Fibroblast of skin of left biceps (primary cell): ENCODE measurements at regions not wholly inside any gene's neighbourhood (a gene's known extent, or its start where the extent isn't known, plus 50 kb on each side); places are given as distances from the start of the nearest gene placed in this dataset.
"Not testable (repeated sequence)": the region's sequence is repeated elsewhere in the genome, so short reads cannot be mapped to it uniquely, and the experiment has no call there.

ENCODE experiments used
- DNase-seq, 2 experiments: peaks; one replicate each; pipeline ENCODE4 v3.0.0-alpha.2; 2013; ENCODE audit warnings: low read depth in 2 of 2

GRCh38 chr2:167365216-167365615 lies 476.9 kb downstream of the XIRP2 start:
- DNase-seq, result no peak

GRCh38 chr2:167361426-167361825 lies 473.1 kb downstream of the XIRP2 start:
- no peak for DNase-seq

- no peak for DNase-seq
Observed at GRCh38 chr2:167355821-167356220, 467.5 kb downstream of the XIRP2 start.

GRCh38 chr2:167353605-167354280 lies 465.5 kb downstream of the XIRP2 start:
- DNase-seq, result no peak

- DNase-seq, result no peak
Observed at GRCh38 chr2:167345559-167345958, 457.3 kb downstream of the XIRP2 start.

GRCh38 chr2:167342769-167343168 lies 454.5 kb downstream of the XIRP2 start:
- no peak for DNase-seq

- DNase-seq, result no peak
Observed at GRCh38 chr2:167340322-167340721, 452.0 kb downstream of the XIRP2 start.

GRCh38 chr2:167336213-167336612 lies 447.9 kb downstream of the XIRP2 start:
- no peak for DNase-seq

GRCh38 chr2:167335541-167335992 lies 447.3 kb downstream of the XIRP2 start:
- DNase-seq, result no peak

- DNase-seq, result no peak
Observed at GRCh38 chr2:167334146-167334742, 446.0 kb downstream of the XIRP2 start.

- DNase-seq, result no peak
Observed at GRCh38 chr2:167333245-167333644, 445.0 kb downstream of the XIRP2 start.

- no peak for DNase-seq
Observed at GRCh38 chr2:167332358-167332757, 444.1 kb downstream of the XIRP2 start.

GRCh38 chr2:167331636-167332232 lies 443.5 kb downstream of the XIRP2 start:
- no peak for DNase-seq

GRCh38 chr2:167328808-167329207 lies 440.5 kb downstream of the XIRP2 start:
- DNase-seq, result not testable (repeated sequence)

GRCh38 chr2:167322795-167323194 lies 434.5 kb downstream of the XIRP2 start:
- DNase-seq, result no peak

GRCh38 chr2:167318581-167318980 lies 430.3 kb downstream of the XIRP2 start:
- no peak for DNase-seq

GRCh38 chr2:167310442-167310841 lies 422.2 kb downstream of the XIRP2 start:
- no peak for DNase-seq
